ENCODE measurements at regions not wholly inside any gene's neighbourhood (a gene's known extent, or its start where the extent isn't known, plus 50 kb on each side); places are given as distances from the start of the nearest gene placed in this dataset.

DNA sequence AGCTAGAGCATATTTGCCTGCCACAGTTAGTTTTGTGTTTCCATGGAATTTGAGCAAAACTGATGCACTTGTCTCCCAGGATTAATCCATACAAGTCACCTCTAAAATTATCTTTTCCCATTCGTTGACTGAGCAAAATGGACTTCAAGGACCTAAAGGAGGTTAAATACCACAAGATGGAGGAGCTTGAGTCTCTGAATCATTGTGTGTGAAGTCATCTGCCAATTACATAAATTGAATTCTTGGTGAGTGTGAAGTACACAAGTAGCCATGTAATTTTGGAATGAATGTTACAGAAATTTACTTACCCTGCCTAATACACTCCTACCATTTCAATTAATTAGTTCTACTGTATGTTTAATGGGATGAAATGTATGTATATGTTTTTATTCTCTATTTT, 501.7 kb upstream of the POT1 start:
- TF ChIP-seq POLR2A (IDR thresholded peaks at IDR 0.05; ENCODE audit: low read depth, low read length) (no peak), POLR2AphosphoS5 (IDR thresholded peaks at IDR 0.05; ENCODE audit: low read depth, low read length) (no peak), TAF1 (IDR thresholded peaks at IDR 0.05; ENCODE audit: borderline replicate concordance, low read depth, low read length) (no peak)
